ENCODE measurements at regions not wholly inside any gene's neighbourhood (a gene's known extent, or its start where the extent isn't known, plus 50 kb on each side); places are given as distances from the start of the nearest gene placed in this dataset.
"Not testable (repeated sequence)": the region's sequence is repeated elsewhere in the genome, so short reads cannot be mapped to it uniquely, and the experiment has no call there.

- no peak for TF ChIP-seq EZH2 (IDR thresholded peaks at IDR 0.05; ENCODE audit: borderline replicate concordance, low read depth, low read length, poor library complexity, severe bottlenecking)
- no peak for TF ChIP-seq CTCF (conservative IDR thresholded peaks at IDR 0.05; ENCODE audit: low read depth, low read length)
- no peaks in the 10 kb centered on the region for H3K36me3 ChIP-seq (ENCODE audit: insufficient read depth, low read length, poor library complexity, severe bottlenecking)
- H3K4me1 ChIP-seq (ENCODE audit: insufficient read depth, low read length, poor library complexity, severe bottlenecking), result peaks cover 4% of the 10 kb centered on the region
- no TSS peak for BruUV-seq (replicated peaks)
- H3K27ac ChIP-seq (ENCODE audit: low read depth, low read length, poor library complexity, severe bottlenecking), result no peak overlapping the region
- POLR2A ChIA-PET (ENCODE audit: low non-redundant PET), result no interaction called here
- no peaks in the 10 kb centered on the region for H3K27me3 ChIP-seq (replicated peaks; ENCODE audit: insufficient read depth, low read depth, low read length, poor library complexity)
- no peaks in the 10 kb centered on the region for H3K9me3 ChIP-seq (ENCODE audit: low read depth, low read length, poor library complexity, severe bottlenecking)
- no peak for DNase-seq (ENCODE audit: low spot score)
- CTCF ChIA-PET, result no interaction called here
- intact Hi-C loops (cut with micrococcal nuclease; ENCODE audit: unreplicated experiment), result no loop called here
- no peak overlapping the region for H3K4me3 ChIP-seq (ENCODE audit: low read depth, low read length, poor library complexity, severe bottlenecking)
These were observed 78.8 kb upstream of the GRIN2A start for GRCh38 chr16:10261077-10261476.

- POLR2A ChIA-PET (ENCODE audit: low non-redundant PET), result not testable (repeated sequence)
These were observed 79.3 kb upstream of the GRIN2A start for GRCh38 chr16:10261526-10261925.

DNA sequence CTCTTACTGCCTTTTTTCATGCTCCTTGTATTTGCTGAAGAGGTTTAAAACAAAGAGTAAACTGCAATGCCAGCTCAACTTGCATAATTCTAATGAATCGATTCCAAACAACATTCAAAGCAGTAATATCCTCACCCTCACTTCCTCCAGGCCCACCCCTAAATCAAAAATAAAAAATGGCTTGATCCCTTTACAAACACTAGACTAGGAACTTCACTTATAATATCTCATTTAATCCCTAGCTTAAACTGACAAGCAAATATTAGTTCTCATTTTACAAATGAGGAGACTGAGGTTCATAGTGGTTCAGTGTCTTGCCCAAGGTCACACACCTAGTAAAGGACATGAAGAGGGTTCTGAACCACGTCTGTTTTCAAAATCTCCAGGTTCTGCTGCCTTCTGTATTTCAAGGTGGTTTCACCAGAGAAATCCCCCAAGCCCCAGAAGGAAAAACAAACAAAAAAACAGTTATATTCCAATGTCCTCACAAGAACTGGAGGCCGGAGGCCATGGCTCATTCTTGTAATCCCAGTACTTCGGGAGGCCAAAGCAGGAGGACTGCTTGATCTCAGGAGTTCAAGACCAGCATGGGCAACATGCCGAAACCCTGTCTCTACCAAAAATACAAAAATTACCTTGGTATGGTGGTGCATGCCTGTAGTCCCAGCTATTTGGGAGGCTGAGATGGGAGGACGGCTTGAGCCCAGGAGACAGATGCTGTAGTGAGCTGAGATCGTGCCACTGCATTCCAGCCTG, 80.3 kb upstream of the GRIN2A start:
- H3K4me1 ChIP-seq (ENCODE audit: insufficient read depth, low read length, poor library complexity, severe bottlenecking), result no peaks in the 10 kb centered on the region
- no peak for TF ChIP-seq CTCF (conservative IDR thresholded peaks at IDR 0.05; ENCODE audit: low read depth, low read length)
- TF ChIP-seq EZH2 (IDR thresholded peaks at IDR 0.05; ENCODE audit: borderline replicate concordance, low read depth, low read length, poor library complexity, severe bottlenecking), result no peak
- H3K4me3 ChIP-seq (ENCODE audit: low read depth, low read length, poor library complexity, severe bottlenecking), result no peak overlapping the region
- CTCF ChIA-PET, result no interaction called here
- no peaks in the 10 kb centered on the region for H3K36me3 ChIP-seq (ENCODE audit: insufficient read depth, low read length, poor library complexity, severe bottlenecking)
- intact Hi-C loops (cut with micrococcal nuclease; ENCODE audit: unreplicated experiment), result no loop called here
- H3K9me3 ChIP-seq (ENCODE audit: low read depth, low read length, poor library complexity, severe bottlenecking), result no peaks in the 10 kb centered on the region
- no peaks in the 10 kb centered on the region for H3K27me3 ChIP-seq (replicated peaks; ENCODE audit: insufficient read depth, low read depth, low read length, poor library complexity)
- BruUV-seq (replicated peaks), result no TSS peak
- no peak overlapping the region for H3K27ac ChIP-seq (ENCODE audit: low read depth, low read length, poor library complexity, severe bottlenecking)
- no peak for DNase-seq (ENCODE audit: low spot score)
- POLR2A ChIA-PET (ENCODE audit: low non-redundant PET), result no interaction called here

More at GRCh38 chr16:10261526-10261925, 79.3 kb upstream of the GRIN2A start:
- DNase-seq (ENCODE audit: low spot score); H3K4me3 ChIP-seq (ENCODE audit: low read depth, low read length, poor library complexity, severe bottlenecking); H3K9me3 ChIP-seq (ENCODE audit: low read depth, low read length, poor library complexity, severe bottlenecking); BruUV-seq (replicated peaks); intact Hi-C loops (cut with micrococcal nuclease; ENCODE audit: unreplicated experiment); H3K27me3 ChIP-seq (replicated peaks; ENCODE audit: insufficient read depth, low read depth, low read length, poor library complexity); CTCF ChIA-PET; H3K4me1 ChIP-seq (ENCODE audit: insufficient read depth, low read length, poor library complexity, severe bottlenecking); H3K36me3 ChIP-seq (ENCODE audit: insufficient read depth, low read length, poor library complexity, severe bottlenecking); H3K27ac ChIP-seq (ENCODE audit: low read depth, low read length, poor library complexity, severe bottlenecking): not testable (repeated sequence)

Measured in A673 (cell line).